Stimulated activated effector memory CD8-positive, alpha-beta T cell treated with anti-CD3 and anti-CD28 coated beads, Interleukin-12 subunit alpha, Interleukin-12 subunit beta, amount 100 ng/mL, for 72 hours (primary cell): ENCODE measurements at regions not wholly inside any gene's neighbourhood (a gene's known extent, or its start where the extent isn't known, plus 50 kb on each side); places are given as distances from the start of the nearest gene placed in this dataset.
"Not testable (repeated sequence)": the region's sequence is repeated elsewhere in the genome, so short reads cannot be mapped to it uniquely, and the experiment has no call there.

ENCODE experiments used
- ATAC-seq: fragments of 150-1000 bp; cut with Tn5 transposase; 2 replicates; pipeline ENCODE4 v1.10.0; 2021
- DNase-seq, 2 donors: peaks; one replicate each; pipeline ENCODE4 v3.0.0; 2021 to 2022; ENCODE audit warnings: low spot score in 2 of 2
- H3K27ac Mint-ChIP-seq: one replicate; pipeline ENCODE4 v1.8.0; 2022; ENCODE audit warnings: mild to moderate bottlenecking, mixed read lengths
- H3K36me3 Mint-ChIP-seq: one replicate; pipeline ENCODE4 v1.8.0; 2022; ENCODE audit warnings: mild to moderate bottlenecking, mixed read lengths
- H3K4me1 Mint-ChIP-seq: one replicate; pipeline ENCODE4 v1.8.0; 2022; ENCODE audit warnings: mixed read lengths
- H3K4me3 Mint-ChIP-seq: one replicate; pipeline ENCODE4 v1.8.0; 2022; ENCODE audit warnings: mild to moderate bottlenecking, mixed read lengths
- H3K9me3 Mint-ChIP-seq: one replicate; pipeline ENCODE4 v1.8.0; 2022; ENCODE audit warnings: mixed read lengths

DNA sequence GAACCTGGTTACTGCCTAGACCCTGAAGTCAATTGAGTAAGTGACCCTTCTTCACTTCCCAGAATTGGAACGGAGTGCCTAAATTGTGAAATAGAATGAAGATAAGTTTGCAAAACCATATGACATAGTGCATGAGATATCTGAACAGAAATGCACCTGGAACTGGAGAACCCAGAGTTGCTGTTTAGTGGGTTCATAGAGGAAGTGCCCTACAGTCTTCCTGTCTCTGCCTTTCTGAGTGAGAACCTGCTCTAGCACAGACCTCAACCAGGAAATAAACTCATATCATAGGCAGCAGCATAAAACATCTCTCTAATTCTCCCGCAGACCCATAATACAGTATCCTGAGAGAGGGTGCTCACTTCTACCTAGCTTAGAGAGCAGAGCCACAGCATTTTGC, 82.9 kb downstream of the EOMES start:
- no peaks in the 10 kb centered on the region for H3K9me3 Mint-ChIP-seq
- DNase-seq = no peak
- peaks cover 9% of the 10 kb centered on the region for H3K4me1 Mint-ChIP-seq
- ATAC-seq = peak; percentile 96
- H3K27ac Mint-ChIP-seq = peak overlapping the region; percentile 68
- H3K36me3 Mint-ChIP-seq = no peaks in the 10 kb centered on the region
- peak overlapping the region; percentile 6 for H3K4me3 Mint-ChIP-seq

DNA sequence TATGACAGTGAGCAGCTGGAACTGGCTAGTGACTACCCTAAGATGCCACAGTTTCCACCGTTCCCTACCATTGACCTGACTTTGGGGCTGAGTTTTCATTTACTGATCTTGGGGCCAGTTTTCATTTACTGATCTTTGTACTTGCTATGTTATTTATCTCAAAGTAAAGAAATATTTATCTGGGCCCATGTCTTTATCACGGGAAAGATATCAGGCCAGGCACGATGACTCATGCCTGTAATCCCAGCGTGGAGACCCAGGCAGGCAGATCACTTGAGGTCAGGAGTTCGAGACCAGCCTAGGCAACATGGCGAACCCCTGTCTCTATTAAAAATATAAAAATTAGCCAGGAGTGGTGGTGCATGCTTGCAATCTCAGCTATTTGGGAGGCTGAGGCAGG, 83.5 kb downstream of the EOMES start:
- Mint-ChIP-seq H3K9me3 (no peaks in the 10 kb centered on the region), H3K4me1 (peaks cover 9% of the 10 kb centered on the region), H3K36me3 (no peaks in the 10 kb centered on the region), H3K4me3 (no peak overlapping the region), H3K27ac (peak overlapping the region; percentile 68)
- DNase-seq = no peak
- ATAC-seq = no peak

DNA sequence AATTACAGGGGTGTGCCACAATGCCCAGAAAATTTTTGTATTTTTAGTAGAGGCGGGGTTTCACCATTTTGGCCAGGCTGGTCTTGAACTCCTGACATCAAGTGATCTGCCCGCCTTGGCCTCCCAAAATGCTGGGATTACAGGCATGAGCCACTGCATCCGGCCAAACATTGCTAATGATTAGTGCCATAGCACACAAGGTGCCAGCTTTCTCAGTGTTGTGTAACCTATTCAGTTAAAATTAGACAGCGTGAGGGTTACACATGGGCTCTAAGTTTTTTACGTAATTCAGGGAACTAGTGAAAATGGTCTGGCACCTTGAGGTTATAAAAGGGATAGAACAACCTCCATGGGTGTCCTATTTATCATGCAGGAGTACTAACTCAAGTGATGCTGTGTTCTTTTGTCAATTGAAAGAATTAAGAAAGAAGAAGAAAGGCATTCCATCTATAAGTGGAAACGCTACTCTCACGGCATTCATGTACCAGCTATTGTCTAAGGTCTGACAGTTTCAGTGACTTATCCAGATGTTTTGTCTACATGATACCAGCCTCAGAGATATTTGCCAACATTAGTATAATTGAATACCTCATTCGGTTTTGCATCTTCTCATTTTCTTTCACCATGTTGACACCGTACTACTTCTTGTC, 84.7 kb downstream of the EOMES start:
- Mint-ChIP-seq H3K4me3 (no peak overlapping the region), H3K9me3 (no peaks in the 10 kb centered on the region), H3K4me1 (peaks cover 19% of the 10 kb centered on the region), H3K27ac (no peak overlapping the region), H3K36me3 (no peaks in the 10 kb centered on the region)
- no peak for ATAC-seq
- no peak for DNase-seq

DNA sequence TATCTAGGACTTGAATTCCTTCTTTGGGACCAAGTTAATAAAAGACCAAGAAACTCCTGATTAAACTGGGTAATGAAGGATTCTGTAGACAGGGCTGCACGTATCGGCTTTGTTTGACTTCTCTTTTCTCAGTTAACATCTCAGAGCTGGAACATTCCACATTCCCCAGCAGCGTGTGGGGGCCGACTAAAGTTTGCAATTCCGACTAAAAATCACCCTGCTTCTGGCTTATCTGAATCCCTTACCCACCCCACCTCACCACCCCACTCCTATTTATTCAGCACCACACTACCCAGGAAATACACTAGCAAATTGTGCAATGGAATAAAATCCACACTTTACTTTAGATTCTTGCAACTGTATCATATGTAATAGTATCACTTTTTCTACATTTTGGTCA, 87.1 kb downstream of the EOMES start:
- H3K27ac Mint-ChIP-seq, H3K36me3 Mint-ChIP-seq, DNase-seq, ATAC-seq, H3K9me3 Mint-ChIP-seq, H3K4me3 Mint-ChIP-seq: not testable (repeated sequence)
- peaks cover 25% of the 10 kb centered on the region for H3K4me1 Mint-ChIP-seq

DNA sequence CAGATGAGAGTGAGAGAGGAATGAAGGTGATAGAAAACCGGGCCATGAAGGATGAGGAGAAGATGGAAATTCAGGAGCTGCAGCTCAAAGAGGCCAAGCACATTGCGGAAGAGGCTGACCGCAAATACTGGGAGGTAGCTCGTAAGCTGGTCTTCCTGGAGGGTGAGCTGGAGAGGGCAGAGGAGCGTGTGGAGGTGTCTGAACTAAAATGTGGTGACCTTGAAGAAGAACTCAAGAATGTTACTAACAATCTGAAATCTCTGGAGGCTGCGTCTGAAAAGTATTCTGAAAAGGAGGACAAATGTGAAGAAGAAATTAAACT, 88.9 kb downstream of the EOMES start:
- peak; percentile 36 for ATAC-seq
- H3K36me3 Mint-ChIP-seq = no peaks in the 10 kb centered on the region

DNA sequence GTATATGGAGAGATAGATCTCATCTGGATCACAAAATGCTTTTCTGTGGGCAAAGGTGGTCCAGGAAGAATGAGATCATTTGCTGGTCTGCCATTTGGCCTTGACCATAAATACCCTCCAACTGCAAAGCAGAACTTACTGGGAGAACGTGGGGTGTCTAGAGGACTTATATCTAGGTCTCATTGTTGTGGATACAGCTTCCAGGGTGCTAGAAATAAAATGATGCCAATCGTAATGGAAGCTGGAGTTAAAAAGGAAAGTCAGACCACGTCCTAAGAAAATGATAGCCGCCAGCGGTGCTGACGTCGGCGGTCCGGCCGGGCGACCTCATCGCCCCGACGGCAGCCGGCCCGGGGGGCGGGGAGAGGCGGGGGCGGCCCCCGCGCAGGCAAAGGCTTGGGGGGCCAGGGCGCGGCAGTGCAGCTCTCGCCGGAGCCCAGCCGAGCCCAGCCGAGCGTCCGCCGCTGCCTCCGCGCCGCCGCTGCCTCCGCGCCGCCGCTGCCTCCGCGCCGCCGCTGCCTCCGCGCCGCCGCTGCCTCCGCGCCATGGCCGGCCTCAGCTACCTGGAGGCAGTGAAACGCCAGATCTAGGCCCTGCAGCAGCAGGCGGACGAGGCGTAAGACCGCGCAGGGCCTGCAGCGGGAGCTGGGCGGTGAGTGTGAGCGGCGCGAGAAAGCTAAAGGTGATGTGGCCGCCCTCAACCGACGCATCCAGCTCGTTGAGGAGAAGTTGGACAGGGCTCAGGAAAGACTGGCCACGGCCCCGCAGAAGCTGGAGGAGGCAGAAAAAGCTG, 89.5 kb downstream of the EOMES start:
- peak; percentile 34 to 75 for DNase-seq
- no peaks in the 10 kb centered on the region for H3K9me3 Mint-ChIP-seq
- H3K27ac Mint-ChIP-seq = peak overlapping the region; percentile 98
- peaks cover 32% of the 10 kb centered on the region for H3K4me1 Mint-ChIP-seq
- H3K4me3 Mint-ChIP-seq = peak overlapping the region; percentile 97
- ATAC-seq = peak; percentile 87
- no peaks in the 10 kb centered on the region for H3K36me3 Mint-ChIP-seq

More for the DNA sequence above, 88.9 kb downstream of the EOMES start:
- H3K27ac Mint-ChIP-seq = peak overlapping the region; percentile 98
- H3K4me3 Mint-ChIP-seq = peak overlapping the region; percentile 97
- DNase-seq = peak in 1 of 2 donors; percentile 6
- H3K4me1 Mint-ChIP-seq = peaks cover 27% of the 10 kb centered on the region
- no peaks in the 10 kb centered on the region for H3K9me3 Mint-ChIP-seq

DNA sequence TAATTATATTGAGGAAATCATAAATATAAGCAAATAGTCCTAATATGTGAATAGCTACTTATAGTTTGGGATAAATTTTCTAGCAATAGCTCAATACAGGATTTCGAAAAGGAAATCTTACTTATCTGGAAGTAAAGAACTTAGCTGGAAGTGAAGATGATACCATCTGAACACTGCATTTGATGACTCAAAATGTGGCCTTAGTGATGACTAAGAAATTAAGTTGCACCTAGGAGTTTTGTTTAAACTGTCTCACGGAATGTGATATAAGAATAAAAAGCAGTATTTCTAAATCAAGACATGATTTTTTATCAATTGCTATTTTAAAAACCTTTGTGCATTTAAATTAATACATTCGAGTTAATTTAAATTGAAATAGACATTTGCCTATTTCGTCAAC, 91.2 kb downstream of the EOMES start:
- Mint-ChIP-seq H3K4me1 (peaks cover 45% of the 10 kb centered on the region), H3K27ac (peak overlapping the region; percentile 68), H3K4me3 (peak overlapping the region; percentile 38), H3K36me3 (no peaks in the 10 kb centered on the region), H3K9me3 (no peaks in the 10 kb centered on the region)
- no peak for DNase-seq
- ATAC-seq = peak; percentile 75

DNA sequence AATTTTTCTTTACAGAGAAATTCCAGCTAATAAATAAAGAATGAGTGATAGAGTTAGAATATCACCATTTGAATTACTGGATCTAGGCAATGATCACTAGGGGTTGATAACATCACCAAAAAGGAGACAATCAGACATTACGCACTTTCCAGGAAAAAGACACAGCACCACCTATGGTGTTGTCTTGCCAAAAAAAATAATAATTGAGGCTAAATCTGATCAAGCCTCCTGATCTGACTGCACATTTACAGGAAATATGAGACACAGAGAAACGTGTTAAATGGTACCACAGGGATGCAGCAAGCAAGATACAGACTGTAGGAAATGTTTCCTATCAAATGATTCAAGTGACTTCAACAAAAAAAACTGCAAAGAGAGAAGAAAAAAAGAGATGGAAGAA, 92.8 kb downstream of the EOMES start:
- H3K36me3 Mint-ChIP-seq = no peaks in the 10 kb centered on the region
- H3K27ac Mint-ChIP-seq = peak overlapping the region; percentile 64
- no peak overlapping the region for H3K4me3 Mint-ChIP-seq
- peaks cover 57% of the 10 kb centered on the region for H3K4me1 Mint-ChIP-seq
- H3K9me3 Mint-ChIP-seq = no peaks in the 10 kb centered on the region
- peak; percentile 36 for ATAC-seq
- DNase-seq = no peak

DNA sequence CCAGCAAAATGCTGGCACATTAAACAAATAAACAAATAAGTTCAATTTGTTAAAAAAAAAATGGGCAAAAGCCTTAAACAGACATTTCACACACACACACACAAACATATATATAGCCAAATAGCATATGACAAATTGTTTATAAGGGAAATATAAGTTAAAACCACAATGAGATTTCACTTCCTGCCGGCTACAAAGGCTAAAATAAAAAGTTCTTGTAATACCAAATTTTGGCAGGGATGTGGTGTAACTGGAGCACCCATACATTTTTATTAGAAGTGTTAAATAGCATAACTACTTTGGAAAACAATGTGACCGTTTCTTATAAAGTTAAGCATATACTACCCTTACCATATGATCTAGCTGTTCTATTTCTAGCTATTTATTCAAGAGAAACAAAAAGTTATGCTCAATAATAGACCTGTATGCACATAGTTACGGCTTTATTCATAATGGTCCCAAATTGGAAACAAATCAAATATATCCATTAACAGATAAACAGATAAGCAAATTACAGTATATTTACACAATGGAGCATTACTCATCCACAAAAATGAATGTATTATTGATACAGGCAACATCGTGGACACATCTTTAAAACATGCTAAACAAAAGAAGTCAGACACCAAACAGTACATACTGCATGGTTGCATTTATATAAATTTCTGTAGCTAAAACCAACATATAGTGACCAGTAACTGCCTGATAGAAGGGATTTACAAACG, 93.9 kb downstream of the EOMES start:
- peaks cover 56% of the 10 kb centered on the region for H3K4me1 Mint-ChIP-seq
- H3K36me3 Mint-ChIP-seq = no peaks in the 10 kb centered on the region
- no peaks in the 10 kb centered on the region for H3K9me3 Mint-ChIP-seq
- peak overlapping the region; percentile 65 for H3K27ac Mint-ChIP-seq
- no peak overlapping the region for H3K4me3 Mint-ChIP-seq
- DNase-seq (no peak), ATAC-seq (no peak)

DNA sequence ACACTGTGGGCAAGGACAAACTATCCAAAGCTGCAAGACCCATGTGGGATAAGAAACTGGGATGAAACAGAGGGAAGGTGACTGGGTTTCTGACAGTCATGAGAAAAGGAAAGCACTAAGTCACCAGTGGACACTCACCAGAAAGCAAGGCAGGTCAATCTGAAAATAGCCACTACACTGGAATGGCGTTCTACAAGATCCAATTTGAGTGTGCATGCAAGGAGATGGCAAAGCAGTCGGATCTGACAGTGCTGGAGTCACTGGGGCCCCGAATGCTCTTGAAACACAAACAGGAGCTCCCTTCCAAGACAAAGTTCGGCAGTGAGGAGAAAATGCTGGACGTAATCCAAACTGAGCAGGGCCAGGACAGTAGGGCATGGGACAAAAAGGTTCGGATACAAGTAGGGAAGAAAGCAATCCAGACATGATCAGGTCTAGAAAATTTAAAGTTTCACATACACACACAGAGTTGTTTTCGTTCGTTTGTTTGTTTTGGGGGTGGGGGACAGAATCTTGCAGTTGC, 95.5 kb downstream of the EOMES start:
- ATAC-seq (no peak), DNase-seq (no peak)
- Mint-ChIP-seq H3K4me1 (peaks cover 51% of the 10 kb centered on the region), H3K27ac (peak overlapping the region; percentile 83), H3K4me3 (no peak overlapping the region), H3K36me3 (no peaks in the 10 kb centered on the region), H3K9me3 (no peaks in the 10 kb centered on the region)

DNA sequence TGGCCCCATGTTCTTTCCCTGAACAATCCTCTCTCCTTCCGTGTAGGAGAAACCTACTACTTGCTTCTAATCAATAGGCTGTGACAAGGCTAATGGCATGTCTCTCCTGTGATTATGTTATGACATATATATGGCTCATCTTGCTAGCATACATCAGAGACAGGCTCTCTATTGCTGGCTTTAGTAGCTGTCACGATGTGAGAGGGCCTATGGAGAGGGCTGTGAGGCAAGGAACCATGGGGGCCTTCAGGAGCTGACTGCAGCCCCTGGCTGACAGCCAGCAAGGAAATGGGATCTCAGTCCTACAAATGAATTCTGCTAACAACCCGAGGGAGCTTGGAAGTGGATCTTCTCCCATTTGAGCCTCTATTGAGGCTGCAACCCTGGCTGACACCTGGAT, 96.3 kb downstream of the EOMES start:
- DNase-seq = no peak
- peak overlapping the region; percentile 83 for H3K27ac Mint-ChIP-seq
- H3K4me1 Mint-ChIP-seq = peaks cover 45% of the 10 kb centered on the region
- peak; percentile 31 for ATAC-seq
- H3K4me3 Mint-ChIP-seq = no peak overlapping the region
- no peaks in the 10 kb centered on the region for H3K9me3 Mint-ChIP-seq
- no peaks in the 10 kb centered on the region for H3K36me3 Mint-ChIP-seq

DNA sequence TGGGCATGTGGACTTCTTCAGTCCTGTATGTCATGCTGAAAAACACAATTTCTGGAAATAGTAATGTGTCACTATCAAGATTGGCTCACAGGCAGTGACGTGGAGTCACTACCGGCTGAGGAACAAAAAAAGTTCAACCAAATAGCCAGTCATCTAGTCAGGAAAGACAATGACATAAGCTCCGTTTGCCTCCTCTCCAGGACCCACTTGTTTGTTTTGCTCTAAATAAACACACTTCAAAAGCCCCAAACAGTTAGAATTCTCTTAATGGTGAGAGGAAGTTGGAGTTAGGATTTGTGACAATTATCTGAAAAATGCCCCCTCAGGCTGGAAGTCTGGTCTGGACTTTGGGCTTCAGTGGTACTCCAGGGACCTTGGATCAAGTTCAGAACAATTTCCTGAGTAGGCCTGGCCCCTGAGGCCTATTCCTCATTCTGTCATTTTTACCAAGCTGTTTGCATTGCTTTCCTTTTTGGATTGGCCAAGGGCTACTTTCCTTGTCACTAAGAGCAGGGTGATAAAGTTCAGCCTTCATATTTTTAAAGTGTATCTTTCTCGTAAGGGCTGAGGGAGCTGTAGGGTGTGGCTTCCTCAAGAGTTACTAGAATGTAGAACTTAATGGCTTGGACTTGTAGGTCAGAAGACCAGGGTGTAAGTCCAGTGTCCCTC, 98.9 kb downstream of the EOMES start:
- Mint-ChIP-seq H3K4me3 (no peak overlapping the region), H3K27ac (no peak overlapping the region), H3K4me1 (peaks cover 35% of the 10 kb centered on the region), H3K36me3 (no peaks in the 10 kb centered on the region), H3K9me3 (no peaks in the 10 kb centered on the region)
- ATAC-seq (no peak), DNase-seq (no peak)

DNA sequence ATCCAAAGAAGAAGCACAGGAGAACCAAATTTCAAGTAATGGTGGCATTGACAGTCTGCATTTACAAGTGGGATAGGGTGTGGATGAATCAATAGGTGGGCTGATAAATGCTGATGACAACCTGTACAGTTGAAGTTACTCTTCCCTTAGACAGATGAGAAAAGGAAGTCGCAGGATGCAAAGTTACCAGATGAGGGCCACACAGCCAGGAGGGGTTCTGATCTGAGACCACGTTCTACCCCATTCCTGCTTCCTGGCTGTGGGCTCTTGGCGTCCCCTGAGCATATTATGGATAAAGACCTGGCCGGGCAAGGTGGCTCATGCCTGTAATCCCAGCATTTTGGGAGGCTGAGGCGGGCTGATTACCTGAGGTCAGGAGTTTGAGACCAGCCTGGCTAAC, 104.6 kb downstream of the EOMES start:
- no peak for DNase-seq
- no peaks in the 10 kb centered on the region for H3K36me3 Mint-ChIP-seq
- H3K9me3 Mint-ChIP-seq = peaks cover 8% of the 10 kb centered on the region
- no peak overlapping the region for H3K4me3 Mint-ChIP-seq
- no peak for ATAC-seq
- no peaks in the 10 kb centered on the region for H3K4me1 Mint-ChIP-seq
- H3K27ac Mint-ChIP-seq = no peak overlapping the region

DNA sequence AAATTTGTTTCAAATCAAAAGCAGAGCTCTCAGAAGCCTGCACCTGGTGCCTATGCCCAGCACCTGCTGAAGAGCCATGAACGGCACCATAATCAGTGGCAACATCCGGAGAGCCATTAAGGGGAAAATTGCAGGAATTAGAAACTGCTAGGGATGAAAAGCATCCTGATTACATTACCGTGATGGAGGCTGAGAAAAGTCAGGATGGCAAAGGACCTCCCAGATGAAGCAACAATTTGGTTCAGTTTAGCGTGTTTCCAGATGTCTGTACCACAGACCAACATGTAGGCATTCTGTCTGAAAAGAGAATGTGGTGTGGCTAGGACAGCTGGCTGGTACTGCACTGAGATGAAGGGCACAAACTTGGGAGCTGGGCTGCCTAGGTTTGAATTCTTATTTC, 106.1 kb downstream of the EOMES start:
- DNase-seq = no peak
- no peak overlapping the region for H3K27ac Mint-ChIP-seq
- ATAC-seq = no peak
- peaks cover 8% of the 10 kb centered on the region for H3K9me3 Mint-ChIP-seq
- H3K4me3 Mint-ChIP-seq = no peak overlapping the region
- H3K36me3 Mint-ChIP-seq = no peaks in the 10 kb centered on the region
- peaks cover 2% of the 10 kb centered on the region for H3K4me1 Mint-ChIP-seq

DNA sequence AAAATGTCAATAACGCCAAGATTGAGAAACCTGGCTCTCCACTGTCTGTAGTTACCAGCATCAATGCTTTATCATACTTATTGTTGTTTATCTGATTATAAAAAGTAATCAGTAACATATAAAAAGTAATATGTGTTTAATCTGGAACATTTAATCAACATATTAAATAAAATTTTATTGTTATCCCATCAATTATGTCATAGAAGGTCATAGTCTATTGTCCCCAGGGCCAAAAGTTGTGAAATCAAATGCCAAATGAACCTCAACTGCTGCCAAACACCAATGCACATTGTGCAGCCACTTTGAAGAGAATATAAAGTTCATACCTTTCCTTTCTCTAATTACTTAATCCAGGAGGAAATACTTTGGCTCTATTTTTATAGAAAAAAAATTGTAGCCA, 106.6 kb downstream of the EOMES start:
- ATAC-seq = no peak
- H3K36me3 Mint-ChIP-seq = no peaks in the 10 kb centered on the region
- DNase-seq = no peak

More for the DNA sequence above, 106.6 kb downstream of the EOMES start:
- no peak overlapping the region for H3K27ac Mint-ChIP-seq
- peaks cover 5% of the 10 kb centered on the region for H3K4me1 Mint-ChIP-seq
- H3K4me3 Mint-ChIP-seq = no peak overlapping the region
- peaks cover 8% of the 10 kb centered on the region for H3K9me3 Mint-ChIP-seq
